GM18505 (cell line): ENCODE measurements at regions not wholly inside any gene's neighbourhood (a gene's known extent, or its start where the extent isn't known, plus 50 kb on each side); places are given as distances from the start of the nearest gene placed in this dataset.

ENCODE experiments used
- ATAC-seq: cut with Tn5 transposase; IDR thresholded peaks from one replicate; pipeline ENCODE4 v1.9.1; 2021; ENCODE audit not compliant: unreplicated experiment
- POLR2A ChIP-seq: IDR thresholded peaks from 4 replicates; pipeline ENCODE4 v1.6.1; 2011; ENCODE audit warnings: borderline replicate concordance; ENCODE audit not compliant: insufficient read depth, insufficient read length; ENCODE audit errors: extremely low read depth

GRCh38 chr13:88103824-88104223 is 432.7 kb downstream of the SLITRK5 start:
- no peak for TF ChIP-seq POLR2A

GRCh38 chr13:88104576-88104975 is 433.4 kb downstream of the SLITRK5 start:
- no peak for ATAC-seq

More at GRCh38 chr13:88103824-88104223, 432.7 kb downstream of the SLITRK5 start:
- ATAC-seq = no peak

GRCh38 chr13:88107570-88107969 is 436.4 kb downstream of the SLITRK5 start:
- no peak for TF ChIP-seq POLR2A
- no peak for ATAC-seq

More at GRCh38 chr13:88104576-88104975, 433.4 kb downstream of the SLITRK5 start:
- TF ChIP-seq POLR2A = no peak

- no peak for ATAC-seq
- TF ChIP-seq POLR2A = no peak
These were observed 441.4 kb downstream of the SLITRK5 start for GRCh38 chr13:88112526-88112925.

- ATAC-seq = no peak
- no peak for TF ChIP-seq POLR2A
These were observed 444.8 kb downstream of the SLITRK5 start for GRCh38 chr13:88115976-88116375.

GRCh38 chr13:88118952-88119351 is 447.8 kb downstream of the SLITRK5 start:
- no peak for ATAC-seq
- TF ChIP-seq POLR2A = no peak

GRCh38 chr13:88124142-88124541 is 453.0 kb downstream of the SLITRK5 start:
- no peak for ATAC-seq

GRCh38 chr13:88125055-88125454 is 453.9 kb downstream of the SLITRK5 start:
- ATAC-seq = no peak
- TF ChIP-seq POLR2A = no peak

More at GRCh38 chr13:88124142-88124541, 453.0 kb downstream of the SLITRK5 start:
- TF ChIP-seq POLR2A = no peak

GRCh38 chr13:88136098-88136790 is 465.1 kb downstream of the SLITRK5 start:
- TF ChIP-seq POLR2A = no peak
- no peak for ATAC-seq

GRCh38 chr13:88142653-88143052 is 471.5 kb downstream of the SLITRK5 start:
- no peak for ATAC-seq
- TF ChIP-seq POLR2A = no peak

GRCh38 chr13:88144580-88144979 is 473.4 kb downstream of the SLITRK5 start:
- TF ChIP-seq POLR2A = no peak
- no peak for ATAC-seq

GRCh38 chr13:88153353-88153752 is 482.2 kb downstream of the SLITRK5 start:
- no peak for TF ChIP-seq POLR2A
- no peak for ATAC-seq

- no peak for TF ChIP-seq POLR2A
- ATAC-seq = no peak
These were observed 482.8 kb downstream of the SLITRK5 start for GRCh38 chr13:88154001-88154400.

GRCh38 chr13:88162076-88162702 is 491.0 kb downstream of the SLITRK5 start:
- no peak for ATAC-seq
- no peak for TF ChIP-seq POLR2A
